Pancreas (tissue), 10 donors: ENCODE measurements at regions not wholly inside any gene's neighbourhood (a gene's known extent, or its start where the extent isn't known, plus 50 kb on each side); places are given as distances from the start of the nearest gene placed in this dataset.

Source experiments
- ATAC-seq, 4 donors: fragments of 200-7000 bp; cut with Tn5 transposase; one replicate each; pipeline versions ENCODE4 v1.8.0 to v1.9.1; 2020; ENCODE audit warnings: mild to moderate bottlenecking in 4 of 4, moderate library complexity in 4 of 4
- DNase-seq, 6 donors: peaks; one replicate each; pipeline ENCODE4 v3.0.0-alpha.2; 2020
- FAIRE-seq: peaks from 2 replicates; lab custom pipeline; 2012; peaks lifted over from hg19 to GRCh38; lab: Jason Lieb, UNC
- H3K27ac ChIP-seq, 4 donors: fragments of 200-600 bp; sonication (generic); 1 replicate in 3 of 4; 2 replicates in 1 of 4; pipeline versions ENCODE4 v1.5.0 to v1.8.0; 2020
- H3K27me3 ChIP-seq, 4 donors: fragments of 200-600 bp; one replicate each; pipeline ENCODE4 v1.8.0; 2021
- H3K36me3 ChIP-seq, 3 donors: fragments of 200-600 bp; sonication (generic) in 1 of 3; one replicate each; pipeline versions ENCODE4 v1.5.0 to v1.8.0; 2020 to 2021
- H3K4me1 ChIP-seq, 3 donors: fragments of 200-600 bp; one replicate each; pipeline ENCODE4 v1.8.0; 2021
- H3K4me3 ChIP-seq, 4 donors: fragments of 200-600 bp; sonication (generic) in 2 of 4; one replicate each; pipeline versions ENCODE4 v1.5.0 to v1.8.0; 2020 to 2021
- H3K9me3 ChIP-seq, 4 donors: fragments of 200-600 bp; one replicate each; pipeline ENCODE4 v1.8.0; 2021
- WGBS, 2 donors: extraction: QIAGEN DNeasy Blood & Tissue Kit; methylation state at CpG; one replicate each; pipeline ENCODE4 v1.1.7; 2013; 5-methylcytosine and 5-hydroxymethylcytosine counted together
- intact Hi-C, 3 donors: fragments of 100-400 bp; cut with DNase I; formaldehyde crosslinking; loops; one replicate each; pipeline versions ENCODE4 v1.11.1 to v1.14.2; 2022
- TF ChIP-seq, protein P1 (sequence below), 4 donors: fragments of 200-600 bp; sonication (generic) in 3 of 4; IDR thresholded peaks; one replicate each; pipeline versions ENCODE4 v1.5.0 to v1.8.0; 2021; ENCODE audit warnings: antibody characterized with exemption in 4 of 4
- donor health status: healthy with polysubstance abuse.
- donor health status: DM: no; HTN: no; CAD: no; lungs with moderate emphysema.
- donor health status: DM: no; HTN: no; CAD: no.
- donor health status: control.
- donor health status: control.
- donor health status: Bipolar disorder and iron deficiency.
- donor health status: DM: yes; HTN: yes; CAD: no.
- donor health status: DM: no; HTN: no; CAD: no.
- donor health status: DM: no; HTN: no; CAD: no.
- donor health status: DM: yes; HTN: yes; CAD: no.

DNA sequence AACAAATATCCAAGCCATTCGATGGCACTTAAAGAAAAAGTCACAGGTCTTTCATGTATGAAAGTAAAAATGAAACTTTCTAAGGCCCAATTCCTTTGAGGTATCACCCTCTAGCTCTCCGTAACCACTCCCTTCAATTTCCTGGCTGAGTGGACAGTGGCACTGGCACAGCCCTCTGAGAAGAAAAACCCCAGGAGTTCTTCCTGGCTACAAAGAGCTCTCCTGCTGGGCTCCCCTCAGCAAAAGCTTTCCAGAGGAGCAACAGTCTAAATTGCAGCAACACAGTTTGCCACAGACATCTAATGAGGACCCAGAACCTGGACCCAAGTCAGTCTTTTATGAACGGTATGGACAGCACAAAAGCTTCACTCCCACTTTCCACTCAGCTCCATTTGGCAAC, 71.8 kb downstream of the FUNDC1 start:
- DNase-seq (no peak), FAIRE-seq (no peak), ATAC-seq (no peak)
- WGBS, 2 donors = 76 to 84% methylated on average over 3 of the region's 3 CpGs
- Histone ChIP-seq H3K4me1 (no peaks in the 10 kb centered on the region), H3K4me3 (no peak overlapping the region), H3K27ac (no peak overlapping the region), H3K36me3 (no peaks in the 10 kb centered on the region), H3K9me3 (no peaks in the 10 kb centered on the region), H3K27me3 (peaks cover 0 to 4% (median 0%) of the 10 kb centered on the region in 4 donors)
- intact Hi-C loops = no loop called here
- TF ChIP-seq, protein P1, sequence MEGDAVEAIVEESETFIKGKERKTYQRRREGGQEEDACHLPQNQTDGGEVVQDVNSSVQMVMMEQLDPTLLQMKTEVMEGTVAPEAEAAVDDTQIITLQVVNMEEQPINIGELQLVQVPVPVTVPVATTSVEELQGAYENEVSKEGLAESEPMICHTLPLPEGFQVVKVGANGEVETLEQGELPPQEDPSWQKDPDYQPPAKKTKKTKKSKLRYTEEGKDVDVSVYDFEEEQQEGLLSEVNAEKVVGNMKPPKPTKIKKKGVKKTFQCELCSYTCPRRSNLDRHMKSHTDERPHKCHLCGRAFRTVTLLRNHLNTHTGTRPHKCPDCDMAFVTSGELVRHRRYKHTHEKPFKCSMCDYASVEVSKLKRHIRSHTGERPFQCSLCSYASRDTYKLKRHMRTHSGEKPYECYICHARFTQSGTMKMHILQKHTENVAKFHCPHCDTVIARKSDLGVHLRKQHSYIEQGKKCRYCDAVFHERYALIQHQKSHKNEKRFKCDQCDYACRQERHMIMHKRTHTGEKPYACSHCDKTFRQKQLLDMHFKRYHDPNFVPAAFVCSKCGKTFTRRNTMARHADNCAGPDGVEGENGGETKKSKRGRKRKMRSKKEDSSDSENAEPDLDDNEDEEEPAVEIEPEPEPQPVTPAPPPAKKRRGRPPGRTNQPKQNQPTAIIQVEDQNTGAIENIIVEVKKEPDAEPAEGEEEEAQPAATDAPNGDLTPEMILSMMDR (IDR thresholded peaks at IDR 0.05) = no peak

DNA sequence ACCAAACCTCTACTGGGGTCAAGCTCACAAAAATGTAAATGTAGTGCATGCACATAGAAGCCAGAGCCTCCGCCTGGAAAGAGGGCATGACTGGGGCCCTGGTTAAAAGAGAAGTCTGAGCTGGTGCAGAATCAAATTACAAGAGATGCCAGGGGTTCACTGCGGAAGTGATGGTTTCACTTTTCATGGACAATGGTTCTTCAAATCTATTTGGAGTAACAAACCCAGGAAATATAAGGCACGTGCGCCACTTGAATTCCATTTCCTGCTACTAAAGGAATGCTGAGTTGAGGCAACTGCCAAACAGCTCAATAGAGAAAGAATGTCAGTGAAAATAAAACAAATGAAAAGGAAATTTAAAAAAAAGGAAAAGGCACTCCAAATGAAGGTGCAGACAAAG, 79.8 kb downstream of the FUNDC1 start:
- no peaks in the 10 kb centered on the region for H3K9me3 ChIP-seq
- intact Hi-C loops = no loop called here
- 59 to 70% methylated on average over 4 of the region's 4 CpGs for WGBS, 2 donors
- no peak overlapping the region for H3K27ac ChIP-seq
- H3K4me3 ChIP-seq = no peak overlapping the region
- peaks cover 0 to 5% (median 0%) of the 10 kb centered on the region in 4 donors for H3K27me3 ChIP-seq
- DNase-seq (peak in 1 of 6 donors; percentile 14), FAIRE-seq (no peak), ATAC-seq (no peak)
- TF ChIP-seq, protein P1 (IDR thresholded peaks at IDR 0.05) = no peak
- no peaks in the 10 kb centered on the region for H3K4me1 ChIP-seq
- H3K36me3 ChIP-seq = no peaks in the 10 kb centered on the region

DNA sequence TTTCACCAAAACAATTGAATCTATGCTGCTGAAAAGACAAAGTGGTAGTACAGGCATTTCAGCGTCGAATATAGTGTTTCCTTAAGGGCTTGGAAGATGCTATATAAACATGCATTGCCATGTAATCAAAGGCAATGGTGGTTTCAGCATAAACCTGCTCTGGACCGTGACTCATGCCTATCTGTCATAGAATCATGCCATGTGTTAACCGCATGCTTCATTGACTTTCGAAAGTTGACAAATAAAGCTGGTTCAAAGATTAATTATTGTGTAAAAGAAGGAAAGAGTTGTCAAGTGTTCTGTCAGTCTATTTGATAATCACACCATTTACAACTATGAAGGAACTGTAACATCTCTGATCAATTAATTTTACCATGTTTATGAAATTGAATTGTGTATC, 83.2 kb downstream of the FUNDC1 start:
- FAIRE-seq = no peak

DNA sequence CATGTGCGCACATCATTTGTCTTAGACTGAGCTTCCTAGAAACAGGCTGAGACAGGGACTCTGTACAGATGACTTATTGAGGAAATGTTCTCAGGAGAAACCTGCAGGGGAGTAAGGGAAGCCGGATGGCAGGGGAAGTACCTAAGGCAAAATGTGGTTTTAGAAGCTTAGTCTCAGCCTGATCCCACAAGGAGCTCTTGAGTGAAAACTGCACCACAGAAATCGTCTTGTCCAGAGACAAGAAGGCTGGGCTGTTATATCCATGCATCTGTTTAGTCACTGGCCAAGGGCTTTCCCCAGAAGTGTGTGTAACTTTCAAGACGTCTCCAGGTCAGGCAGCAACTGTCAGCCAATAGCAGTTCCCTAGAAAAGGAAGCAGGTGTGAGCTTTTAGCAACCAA, 86.0 kb downstream of the FUNDC1 start:
- H3K27ac ChIP-seq = no peak overlapping the region
- FAIRE-seq = no peak
- no peaks in the 10 kb centered on the region for H3K4me1 ChIP-seq
- TF ChIP-seq, protein P1 (IDR thresholded peaks at IDR 0.05) = no peak
- ATAC-seq = no peak
- intact Hi-C loops = no loop called here
- H3K27me3 ChIP-seq = peaks cover 0 to 5% (median 0%) of the 10 kb centered on the region in 4 donors
- 77 to 83% methylated on average over 4 of the region's 4 CpGs for WGBS, 2 donors
- no peaks in the 10 kb centered on the region for H3K9me3 ChIP-seq
- H3K36me3 ChIP-seq = no peaks in the 10 kb centered on the region
- H3K4me3 ChIP-seq = no peak overlapping the region
- DNase-seq = no peak

More for the DNA sequence above, 83.2 kb downstream of the FUNDC1 start:
- TF ChIP-seq, protein P1 (IDR thresholded peaks at IDR 0.05) = no peak
- Histone ChIP-seq H3K36me3 (no peaks in the 10 kb centered on the region), H3K27me3 (peaks cover 0 to 5% (median 0%) of the 10 kb centered on the region in 4 donors), H3K27ac (no peak overlapping the region), H3K4me3 (no peak overlapping the region), H3K4me1 (no peaks in the 10 kb centered on the region), H3K9me3 (no peaks in the 10 kb centered on the region)
- intact Hi-C loops = no loop called here
- 64 to 75% methylated on average over 5 of the region's 5 CpGs for WGBS, 2 donors
- no peak for DNase-seq
- peak in 1 of 4 donors; percentile 50 for ATAC-seq

DNA sequence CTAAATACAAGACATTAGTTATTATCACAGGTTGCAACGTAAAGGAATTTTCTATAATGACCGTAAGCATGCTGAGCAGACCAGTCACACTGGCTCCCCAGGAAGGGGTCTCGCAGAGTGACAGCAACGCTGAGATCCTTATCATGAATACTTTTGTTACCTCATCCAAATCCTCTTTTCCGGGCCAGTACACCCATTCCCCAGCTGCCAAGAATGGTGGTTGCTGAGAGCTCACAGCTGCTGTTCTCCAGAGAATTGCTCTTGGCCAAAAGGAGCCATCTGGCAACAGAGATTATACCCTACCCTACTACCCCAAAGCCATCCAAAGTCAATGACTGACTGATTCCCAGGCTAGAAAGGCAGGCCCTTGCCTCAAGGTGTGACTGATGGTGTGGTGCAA, 91.6 kb downstream of the FUNDC1 start:
- Histone ChIP-seq H3K36me3 (no peaks in the 10 kb centered on the region), H3K4me1 (no peaks in the 10 kb centered on the region), H3K4me3 (no peak overlapping the region), H3K9me3 (no peaks in the 10 kb centered on the region), H3K27ac (no peak overlapping the region), H3K27me3 (peaks cover 0 to 5% (median 0%) of the 10 kb centered on the region in 4 donors)
- WGBS, 2 donors = 75 to 86% methylated on average over 5 of the region's 5 CpGs
- DNase-seq (no peak), ATAC-seq (no peak), FAIRE-seq (no peak)
- intact Hi-C loops = no loop called here
- TF ChIP-seq, protein P1 (IDR thresholded peaks at IDR 0.05) = no peak
